NOMO-1 (cell line): ENCODE measurements at regions not wholly inside any gene's neighbourhood (a gene's known extent, or its start where the extent isn't known, plus 50 kb on each side); places are given as distances from the start of the nearest gene placed in this dataset.
"Not testable (repeated sequence)": the region's sequence is repeated elsewhere in the genome, so short reads cannot be mapped to it uniquely, and the experiment has no call there.

ENCODE experiments used
- DNase-seq, 2 experiments: peaks; one replicate each; lab custom pipeline; 2025; ENCODE audit not compliant: unreplicated experiment in 2 of 2; lab: John Stamatoyannopoulos, UW

DNA sequence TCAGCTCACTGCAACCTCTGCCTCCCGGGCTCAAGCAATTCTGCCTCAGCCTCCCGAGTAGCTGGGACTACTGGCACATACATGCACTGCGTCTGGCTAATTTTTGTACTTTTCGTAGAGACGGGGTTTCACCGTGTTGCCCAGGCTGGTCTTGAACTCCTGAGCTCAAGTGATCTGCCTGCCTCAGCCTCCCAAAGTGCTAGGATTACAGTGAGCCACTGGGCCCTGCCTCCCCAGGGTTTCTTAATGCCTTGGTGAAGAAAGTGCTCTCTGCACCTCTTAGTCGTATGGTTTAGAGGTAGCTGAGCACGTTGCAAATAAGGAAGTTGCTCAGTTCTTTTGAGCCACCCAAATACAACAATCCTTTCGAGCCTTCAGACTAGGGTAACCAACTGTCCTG lies 1098.5 kb downstream of the TBC1D22A start:
- not testable (repeated sequence) for DNase-seq

DNA sequence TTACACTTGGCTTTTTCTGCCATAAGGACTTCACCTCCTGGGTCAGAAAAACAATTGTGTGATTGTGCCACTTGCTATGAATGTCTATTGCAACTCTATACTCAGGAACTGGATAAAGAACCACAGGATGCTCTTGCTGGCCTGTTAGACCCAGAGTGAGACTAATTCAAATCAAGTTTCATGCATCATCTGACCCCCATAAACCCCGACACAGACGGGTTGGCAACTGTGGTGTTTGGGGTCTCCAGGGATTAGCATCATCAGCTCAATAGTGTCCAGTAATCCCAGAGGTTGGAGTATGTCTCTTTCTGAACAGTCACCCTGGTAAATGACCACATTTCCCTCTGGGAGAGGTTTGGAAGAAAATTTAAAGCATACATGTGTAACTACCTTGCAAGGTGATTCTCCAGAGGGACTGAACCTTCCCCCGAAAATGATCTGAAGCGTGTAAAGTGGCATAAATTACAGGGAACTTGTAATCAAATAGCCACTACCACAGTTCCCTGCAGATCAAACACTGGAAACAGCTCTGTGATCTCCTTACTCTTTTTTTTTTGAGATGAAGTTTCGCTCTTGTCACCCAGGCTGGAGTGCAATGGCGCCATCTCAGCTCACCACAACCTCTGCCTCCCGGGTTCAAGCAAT lies 1097.6 kb downstream of the TBC1D22A start:
- no peak for DNase-seq

DNA sequence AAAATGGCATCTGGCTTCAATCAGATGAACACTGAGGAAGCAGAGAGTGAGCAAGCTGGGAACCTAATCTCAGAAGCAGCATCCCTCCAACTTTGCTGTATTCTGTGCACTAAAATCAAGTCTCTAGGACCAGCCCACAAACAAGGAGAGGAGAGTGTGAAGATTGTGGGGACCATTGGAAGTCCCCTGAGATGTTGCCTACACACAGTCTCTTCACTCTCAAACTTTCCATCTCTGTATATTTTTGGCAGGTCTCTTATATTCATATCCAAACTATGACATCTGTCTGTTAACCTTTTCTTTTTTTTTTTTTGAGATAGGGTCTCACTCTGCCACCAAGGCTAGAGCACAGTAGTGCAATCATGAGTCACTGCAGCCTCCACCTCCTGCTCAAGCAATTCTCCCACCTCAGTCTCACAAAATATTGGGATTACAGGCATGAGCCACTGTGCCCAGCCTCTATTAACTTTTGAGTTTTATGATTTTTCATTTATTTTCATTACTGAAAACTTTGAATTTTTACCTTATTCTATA lies 1096.4 kb downstream of the TBC1D22A start:
- no peak for DNase-seq

GRCh38 chr22:47854680-47855079 lies 1092.2 kb downstream of the TBC1D22A start:
- no peak for DNase-seq

- DNase-seq, result no peak
Measured at GRCh38 chr22:47854251-47854650, 1091.8 kb downstream of the TBC1D22A start.

GRCh38 chr22:47853750-47854149 lies 1091.3 kb downstream of the TBC1D22A start:
- DNase-seq, result no peak

DNA sequence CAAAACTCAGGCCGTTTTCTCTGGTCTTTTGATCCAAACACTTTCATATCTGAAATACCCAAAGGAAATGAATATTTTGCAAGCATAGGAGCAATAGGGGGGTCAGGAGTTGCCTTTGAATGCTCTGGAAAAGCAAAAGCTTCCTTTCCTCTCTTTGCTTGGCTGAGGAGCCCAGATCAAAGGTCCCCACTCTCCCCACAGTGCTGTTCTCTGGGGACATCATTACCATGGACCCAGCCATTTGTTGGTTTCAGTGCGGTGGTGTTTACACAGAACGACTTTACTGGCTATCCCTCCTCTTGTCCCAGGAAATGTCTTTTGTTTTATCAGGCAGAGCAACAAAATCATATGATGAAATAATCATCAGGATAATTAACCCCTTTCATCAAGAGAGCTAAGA lies 1089.1 kb downstream of the TBC1D22A start:
- no peak for DNase-seq

- no peak for DNase-seq
Measured at GRCh38 chr22:47850644-47851151, 1088.2 kb downstream of the TBC1D22A start.

GRCh38 chr22:47849576-47849975 lies 1087.1 kb downstream of the TBC1D22A start:
- no peak for DNase-seq

DNA sequence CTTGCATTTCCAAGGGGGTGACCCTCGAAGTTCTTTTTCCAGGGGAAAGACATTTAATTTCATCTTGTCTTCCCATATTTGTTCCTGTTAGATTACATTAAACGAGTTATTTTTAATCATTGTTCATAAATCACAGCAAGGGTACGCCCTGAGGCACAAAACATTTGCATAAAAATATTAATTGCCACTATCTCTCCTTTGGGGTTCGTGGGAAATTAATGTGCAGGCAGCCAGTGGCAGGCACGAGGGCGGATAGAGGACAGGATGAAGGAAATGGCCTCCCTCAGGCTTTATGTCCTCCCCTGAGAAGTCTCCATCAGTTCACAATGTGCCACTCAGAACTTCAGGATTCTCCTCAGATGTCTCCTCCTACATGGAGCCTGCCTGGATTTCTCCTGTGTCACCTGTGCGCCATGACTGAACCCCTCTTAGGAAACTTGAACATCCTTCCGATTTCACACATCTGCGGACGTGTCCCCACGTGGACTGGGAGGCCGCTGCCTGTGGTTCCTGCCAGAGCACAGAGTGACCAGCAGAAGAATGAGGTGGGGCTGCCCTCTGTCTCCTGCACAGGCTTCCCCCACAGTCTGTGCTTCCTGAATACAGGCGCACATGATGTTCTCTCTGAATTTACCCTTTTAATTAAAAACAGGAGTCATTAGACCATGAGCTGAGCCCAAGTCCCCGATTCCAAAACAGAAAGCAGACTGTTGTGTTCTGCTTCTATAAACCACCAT lies 1085.9 kb downstream of the TBC1D22A start:
- DNase-seq, result no peak

- no peak for DNase-seq
Measured at GRCh38 chr22:47847131-47847890, 1084.9 kb downstream of the TBC1D22A start.

- no peak for DNase-seq
Measured at GRCh38 chr22:47846206-47846605, 1083.8 kb downstream of the TBC1D22A start.

- no peak for DNase-seq
Measured at GRCh38 chr22:47842119-47842518, 1079.7 kb downstream of the TBC1D22A start.

- no peak for DNase-seq
Measured at GRCh38 chr22:47841156-47841555, 1078.7 kb downstream of the TBC1D22A start.

GRCh38 chr22:47839595-47840227 lies 1077.3 kb downstream of the TBC1D22A start:
- DNase-seq, result no peak

- no peak for DNase-seq
Measured at GRCh38 chr22:47837703-47838102, 1075.3 kb downstream of the TBC1D22A start.

DNA sequence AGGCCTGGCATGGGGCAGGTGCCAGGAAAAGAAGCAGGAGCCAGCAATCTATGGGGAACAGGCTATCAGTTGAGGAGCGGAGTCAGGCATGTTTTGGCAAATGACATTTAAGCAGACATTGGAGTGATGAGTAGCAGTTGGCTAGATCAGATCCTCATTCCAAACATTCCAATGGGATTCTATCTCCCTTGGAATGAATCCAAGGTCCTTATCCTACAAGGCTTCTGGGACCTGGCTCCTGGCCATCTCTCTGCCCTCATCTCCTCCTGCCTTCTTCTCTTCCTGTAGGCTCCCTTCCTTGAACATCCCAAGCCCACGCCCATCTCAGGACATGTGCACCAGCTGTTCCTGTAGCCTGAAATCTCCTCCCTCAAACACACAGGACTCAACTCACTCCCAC lies 1074.5 kb downstream of the TBC1D22A start:
- no peak for DNase-seq

DNA sequence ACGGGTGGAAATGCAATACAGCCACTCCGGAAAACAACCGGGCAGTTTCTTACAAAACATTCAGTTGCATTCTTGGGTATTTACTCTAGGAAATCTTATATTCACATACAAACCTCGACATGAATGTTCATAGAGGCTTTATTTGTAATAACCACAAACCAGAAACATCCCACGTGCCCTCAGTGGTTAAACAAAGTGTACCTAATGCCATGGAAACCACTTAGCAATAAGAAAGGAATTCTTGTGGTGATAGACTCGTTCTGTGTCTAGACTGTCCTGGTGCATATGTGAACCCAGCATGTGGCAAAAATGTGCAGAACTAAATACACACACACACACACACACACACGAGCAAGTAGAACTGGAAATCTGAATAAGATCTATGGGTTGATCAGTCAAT lies 1073.3 kb downstream of the TBC1D22A start:
- DNase-seq, result no peak

GRCh38 chr22:47826016-47826415 lies 1063.6 kb downstream of the TBC1D22A start:
- no peak for DNase-seq

- DNase-seq, result no peak
Measured at GRCh38 chr22:47822422-47822821, 1060.0 kb downstream of the TBC1D22A start.

DNA sequence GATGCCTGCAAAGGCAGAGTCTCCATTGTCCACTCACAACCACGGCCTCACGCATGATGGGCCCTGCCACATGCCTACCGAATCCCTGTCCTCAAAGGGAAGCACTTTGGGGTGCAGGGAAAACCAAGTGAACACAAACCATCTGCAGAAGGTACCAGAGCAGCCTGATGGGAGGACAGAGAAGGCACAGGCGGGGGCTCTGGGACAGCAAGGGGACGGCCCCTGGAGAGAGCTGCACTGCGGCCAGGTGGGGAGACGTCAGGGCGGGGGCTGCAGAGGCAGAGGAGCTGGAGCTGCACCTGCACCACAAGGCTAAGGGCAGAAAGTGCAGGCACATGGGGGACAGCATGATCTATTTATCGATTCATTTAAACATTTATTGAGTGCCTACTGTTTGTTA lies 1056.0 kb downstream of the TBC1D22A start:
- DNase-seq, result no peak
